A673 (cell line): ENCODE measurements at regions not wholly inside any gene's neighbourhood (a gene's known extent, or its start where the extent isn't known, plus 50 kb on each side); places are given as distances from the start of the nearest gene placed in this dataset.

Experiments used
- CTCF ChIP-seq: fragments of 300-800, 200-600 bp; sonication (generic); conservative IDR thresholded peaks from 2 replicates; pipeline ENCODE4 v1.5.1; 2017; ENCODE audit warnings: low read depth, mild to moderate bottlenecking, antibody characterized with exemption, low read length, moderate library complexity, mixed read lengths
- EZH2 ChIP-seq: fragments of 200-600 bp; sonication (generic); IDR thresholded peaks from 2 replicates; pipeline ENCODE4 v1.6.1; 2017; ENCODE audit warnings: borderline replicate concordance, low read depth, mild to moderate bottlenecking, mixed read lengths, antibody characterized with exemption, low read length; ENCODE audit not compliant: poor library complexity, severe bottlenecking

DNA sequence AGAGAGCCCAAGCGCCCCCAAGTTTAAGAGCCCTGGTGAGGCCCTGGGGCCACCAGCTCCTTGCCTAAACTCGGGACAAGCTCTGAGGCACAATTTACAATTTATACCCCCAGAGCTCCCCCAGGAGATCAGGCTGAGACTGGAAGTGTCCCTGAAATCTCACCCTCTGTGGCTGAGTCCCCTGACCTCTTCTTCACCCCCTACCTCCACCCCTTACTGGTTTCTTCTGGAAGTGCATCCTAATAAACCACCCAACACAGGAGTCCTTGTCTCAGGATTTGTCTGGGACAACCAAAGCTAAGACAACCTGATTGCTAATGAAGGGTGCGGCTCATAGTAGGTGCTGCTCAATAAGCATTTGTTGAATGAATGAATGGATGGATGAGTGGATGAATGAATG lies 206.4 kb downstream of the BCL11B start:
- no peak for TF ChIP-seq CTCF
- TF ChIP-seq EZH2: no peak
